Head of caudate nucleus (tissue), 42 donors: ENCODE measurements at regions not wholly inside any gene's neighbourhood (a gene's known extent, or its start where the extent isn't known, plus 50 kb on each side); places are given as distances from the start of the nearest gene placed in this dataset.

Experiments used
- DNase-seq, 42 donors: peaks; one replicate each; pipeline versions ENCODE4 v3.0.0 to v3.0.0-alpha.2; 2020 to 2021; ENCODE audit warnings: mixed read lengths in 7 of 42
- intact Hi-C: fragments of 100-400 bp; cut with DNase I; formaldehyde crosslinking; loops from one replicate; pipeline ENCODE4 v1.15.0; 2022

DNA sequence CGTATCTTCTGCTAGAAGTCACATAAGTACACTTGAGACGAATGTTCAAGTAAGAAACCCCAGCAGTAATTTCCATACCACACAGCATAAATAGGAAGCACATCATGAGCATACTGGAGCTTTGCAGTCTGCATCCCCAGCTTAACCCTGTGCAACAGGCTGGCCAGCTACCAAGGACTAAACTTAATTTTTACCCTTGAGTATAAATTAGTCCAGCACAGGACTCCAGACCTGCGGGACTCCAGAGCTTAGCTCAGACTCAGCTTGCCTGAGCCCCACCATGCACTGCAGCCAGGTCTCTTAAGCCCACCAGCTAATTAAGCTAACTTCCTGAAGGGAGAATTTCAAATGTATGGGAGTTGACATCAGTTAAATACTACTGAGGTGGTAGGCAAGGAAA, 491.0 kb downstream of the ARHGEF28 start:
- intact Hi-C loops = no loop called here
- no peak for DNase-seq

DNA sequence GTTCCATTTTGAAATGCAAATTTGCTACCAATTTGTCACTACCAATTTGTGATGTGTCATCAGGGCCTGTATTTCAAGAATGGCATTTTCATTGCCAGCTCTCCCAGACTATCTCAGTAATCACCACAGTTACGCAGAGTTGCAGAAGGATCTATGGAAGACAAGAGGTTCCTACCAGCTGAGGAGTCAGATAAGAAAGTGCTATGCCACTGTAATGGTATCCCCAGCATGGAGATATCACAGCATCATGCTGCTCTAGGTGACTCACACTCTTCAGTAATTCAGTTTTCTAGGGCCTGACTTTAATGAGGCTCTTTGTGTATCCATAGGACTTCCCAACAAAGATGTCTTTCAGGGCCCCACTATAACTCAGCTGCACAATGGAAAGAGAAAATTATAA, 490.3 kb downstream of the ARHGEF28 start:
- intact Hi-C loops = no loop called here
- DNase-seq = no peak

DNA sequence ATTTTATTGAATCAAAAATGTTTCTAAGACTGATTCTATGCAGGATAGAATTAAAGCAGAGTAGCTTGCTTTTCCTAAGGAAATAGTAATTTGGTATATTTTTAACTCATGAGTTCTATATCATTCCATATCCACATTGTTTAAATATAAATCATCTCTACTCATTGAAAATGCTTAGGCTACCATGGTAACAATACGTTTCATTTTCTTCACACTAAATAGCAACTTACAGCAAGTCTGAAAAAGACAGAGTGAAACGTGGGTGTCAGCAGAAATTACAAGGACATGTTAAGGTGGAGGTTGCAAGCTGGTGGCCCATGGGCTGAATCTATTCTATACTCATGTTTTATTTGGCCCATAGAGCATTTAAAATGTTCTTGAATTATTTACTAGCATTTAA, 487.9 kb downstream of the ARHGEF28 start:
- peak in 2 of 42 donors; percentile 21 to 45 for DNase-seq
- intact Hi-C loops = no loop called here

DNA sequence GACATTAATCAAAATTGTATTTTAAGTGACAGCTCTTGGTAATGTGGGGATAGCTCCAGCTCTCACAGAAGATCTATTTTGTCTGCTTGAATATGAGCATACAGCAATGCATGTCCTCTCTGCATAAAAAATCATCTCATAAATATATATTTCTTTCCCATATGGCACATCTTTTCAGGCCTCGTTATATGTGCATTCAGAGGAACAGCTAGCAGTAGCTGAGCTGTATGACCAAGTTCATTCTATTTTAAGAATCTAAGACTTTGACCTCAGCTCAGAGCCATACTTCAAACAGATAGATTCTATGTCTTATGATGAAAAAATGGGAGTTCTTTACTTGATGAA, 487.2 kb downstream of the ARHGEF28 start:
- DNase-seq = no peak
- intact Hi-C loops = no loop called here

DNA sequence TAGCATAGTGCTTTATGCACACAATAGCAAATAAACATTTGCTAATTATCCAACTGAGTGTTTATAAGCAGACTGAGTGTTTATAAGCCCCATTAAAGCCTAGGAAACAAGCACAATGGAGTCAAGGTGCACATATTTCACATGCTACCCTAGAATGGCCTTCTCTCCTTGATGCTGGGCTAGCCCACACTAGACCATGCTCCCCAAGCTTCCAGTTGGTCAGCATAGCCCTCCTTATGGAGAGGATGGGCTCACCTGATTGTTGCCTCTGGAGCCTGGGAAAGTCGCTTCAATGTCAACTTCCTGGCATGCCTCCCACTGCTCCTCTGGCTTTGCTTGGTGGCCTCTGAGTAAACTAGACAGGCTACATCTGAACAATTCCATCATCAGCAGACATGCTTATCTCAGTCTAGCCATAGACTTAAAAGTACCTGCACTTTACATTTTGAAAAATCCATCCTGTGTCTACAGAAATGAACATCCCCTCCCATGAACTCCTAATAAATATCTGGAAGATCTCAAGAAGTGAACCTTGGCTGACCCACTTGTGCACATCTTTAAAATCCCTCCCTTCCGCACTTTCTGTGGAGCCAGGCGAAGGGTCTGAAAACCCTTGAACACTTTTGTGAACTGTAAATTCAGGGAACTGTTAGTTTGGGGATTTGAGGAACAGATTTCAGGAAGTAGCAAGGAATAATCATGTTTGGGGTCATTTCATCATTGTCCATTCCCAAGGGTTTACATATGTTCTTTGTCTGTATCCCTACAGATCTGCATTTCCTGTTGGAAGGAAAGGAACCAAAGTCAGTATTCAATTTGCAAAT, 486.6 kb downstream of the ARHGEF28 start:
- no peak for DNase-seq
- intact Hi-C loops = no loop called here

DNA sequence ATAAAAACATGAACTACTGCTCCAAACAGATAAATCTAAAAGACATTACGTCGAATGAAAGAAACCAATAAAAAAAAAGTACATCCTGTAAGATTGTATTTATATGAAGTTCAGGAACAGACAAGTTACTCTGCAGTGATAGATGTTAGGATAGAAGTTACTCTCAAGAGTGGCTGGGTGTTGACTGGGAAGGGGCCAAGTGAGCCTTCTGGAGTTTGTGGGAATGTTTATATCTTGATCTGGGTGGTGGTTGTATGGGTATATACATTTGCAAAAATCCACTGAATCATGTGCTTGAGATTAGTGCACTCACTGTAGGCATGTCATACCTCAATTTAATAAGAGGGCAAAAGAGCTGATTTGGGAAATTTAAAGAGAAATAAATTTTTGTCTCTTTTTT, 485.8 kb downstream of the ARHGEF28 start:
- intact Hi-C loops = no loop called here

DNA sequence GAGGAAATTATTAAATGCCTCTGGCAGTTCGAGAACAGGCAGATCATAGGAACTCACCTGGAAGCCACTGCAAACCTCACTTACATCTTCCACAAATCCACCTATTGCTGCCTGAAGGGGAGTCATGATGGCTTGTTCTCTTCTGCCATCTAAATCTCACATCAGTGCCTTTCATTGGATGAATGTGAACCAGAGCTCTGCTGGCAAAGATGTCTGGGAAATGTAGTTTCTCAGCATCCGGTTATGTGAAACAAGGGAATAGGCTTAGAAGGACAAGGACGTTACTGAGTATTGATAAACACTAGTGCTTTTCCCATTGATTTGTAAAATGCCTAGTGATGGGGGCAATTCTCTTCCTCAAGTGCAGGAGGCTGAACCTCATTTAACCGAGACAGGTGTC, 483.3 kb downstream of the ARHGEF28 start:
- intact Hi-C loops = no loop called here
- DNase-seq = peak in 5 of 42 donors; percentile 8 to 50 (median 13)

More for the DNA sequence above, 485.8 kb downstream of the ARHGEF28 start:
- DNase-seq = no peak

DNA sequence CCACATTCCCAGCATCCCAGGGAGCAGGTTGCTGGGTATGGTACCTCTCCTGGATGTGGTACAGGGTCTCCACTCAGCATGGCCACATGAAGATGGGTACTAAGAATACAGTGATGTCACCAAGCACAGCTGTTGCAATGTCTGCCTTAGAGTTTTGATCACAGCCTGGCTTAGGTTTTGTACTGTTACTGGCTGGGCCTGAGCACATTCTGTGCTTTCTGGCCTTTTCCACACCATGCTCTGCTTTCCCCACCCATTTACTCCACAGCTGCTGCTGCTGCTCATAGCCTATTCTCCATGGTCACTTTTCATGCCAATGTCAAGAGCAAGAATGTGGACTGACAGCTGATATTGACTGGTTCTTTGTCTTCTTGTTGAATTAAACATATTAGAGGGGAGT, 481.9 kb downstream of the ARHGEF28 start:
- intact Hi-C loops = no loop called here
- DNase-seq = no peak

DNA sequence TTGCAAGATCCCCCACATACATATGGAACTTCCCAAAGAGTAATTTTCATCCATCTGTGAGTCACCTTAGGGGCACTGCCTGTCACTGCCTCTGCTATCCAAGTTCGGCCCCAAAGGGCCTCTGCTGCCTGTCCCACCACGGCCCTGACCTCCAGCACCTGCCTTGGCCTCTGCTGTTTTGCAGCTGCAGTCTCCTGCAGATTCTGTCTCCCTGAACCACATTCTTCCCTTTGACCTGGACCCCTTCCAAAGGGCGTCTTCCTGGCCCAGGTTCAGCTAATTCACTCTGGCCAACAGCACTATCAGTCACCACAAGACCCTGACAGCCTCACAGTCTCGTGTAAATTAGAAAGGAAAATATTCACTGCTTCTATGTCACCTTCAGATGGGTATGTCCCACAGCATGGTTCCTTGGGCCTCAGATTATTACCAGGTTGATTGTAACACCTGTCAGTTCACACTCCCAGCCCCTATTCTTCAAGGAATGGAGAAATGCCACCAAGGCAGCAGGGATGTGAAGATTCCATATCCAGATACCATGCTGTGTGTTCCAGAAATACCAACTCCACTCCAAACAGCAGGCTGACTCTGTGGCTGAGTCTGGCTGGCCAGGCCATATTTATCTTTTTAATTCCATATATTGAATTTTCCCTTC, 479.3 kb downstream of the ARHGEF28 start:
- intact Hi-C loops = no loop called here
- no peak for DNase-seq

DNA sequence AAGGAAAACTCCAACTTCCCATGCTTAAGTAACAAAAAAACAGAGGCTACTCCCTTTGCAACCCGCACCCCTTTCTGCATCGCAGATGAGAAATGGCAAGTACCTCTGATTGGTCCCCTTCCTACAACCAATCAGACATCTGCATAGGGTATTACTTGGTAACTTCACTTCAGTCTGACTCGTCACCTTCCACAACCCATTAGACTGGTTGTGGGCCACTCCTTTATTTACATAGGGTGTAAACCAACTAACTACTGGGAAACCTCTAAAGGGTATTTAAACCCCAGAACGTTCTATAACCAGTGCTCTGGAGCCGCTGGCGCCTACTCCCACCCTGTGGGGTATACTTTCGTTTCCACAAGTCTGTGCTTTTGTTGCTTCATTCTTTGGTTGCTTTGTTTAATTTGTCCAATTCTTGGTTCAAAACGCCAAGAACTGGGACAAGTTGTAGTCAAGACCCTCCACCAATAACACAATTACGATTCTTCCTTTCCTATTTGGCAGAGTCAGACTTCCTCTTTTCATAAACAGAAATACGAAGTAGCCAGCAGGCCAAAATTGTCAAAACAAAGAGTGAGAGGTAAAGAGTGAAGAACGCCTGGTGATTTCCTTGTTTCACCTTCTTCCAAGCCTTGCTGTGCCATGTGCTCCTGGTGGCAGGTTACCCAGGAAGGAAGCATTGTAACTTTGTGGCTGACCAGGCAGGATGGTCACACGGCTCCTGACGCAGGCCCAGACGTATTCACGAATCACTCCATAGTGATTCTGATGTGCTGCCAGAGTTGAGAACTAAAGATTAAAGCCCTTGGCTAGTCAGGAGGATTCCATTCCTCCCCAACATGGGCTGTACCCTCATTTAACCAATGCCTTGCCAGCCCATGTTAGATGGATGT, 477.4 kb downstream of the ARHGEF28 start:
- intact Hi-C loops = no loop called here
- DNase-seq = no peak

DNA sequence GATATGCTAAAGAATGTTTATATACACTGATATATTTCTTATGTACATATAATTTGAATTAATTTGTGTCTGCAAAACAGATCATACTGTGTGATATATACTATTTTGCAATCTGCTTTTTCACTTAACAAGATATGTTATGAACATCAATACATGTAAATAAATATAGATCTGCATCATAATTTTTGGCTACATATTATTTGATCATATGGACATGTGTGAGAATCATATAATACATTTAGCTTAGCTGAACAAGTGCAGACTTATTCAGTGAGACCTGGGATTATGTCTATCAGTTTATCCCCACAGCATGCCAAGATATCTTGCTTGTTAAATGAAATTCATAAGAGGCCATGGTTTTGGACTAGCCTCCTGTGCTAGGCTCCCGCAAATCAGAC, 474.3 kb downstream of the ARHGEF28 start:
- intact Hi-C loops = no loop called here
- DNase-seq = no peak

DNA sequence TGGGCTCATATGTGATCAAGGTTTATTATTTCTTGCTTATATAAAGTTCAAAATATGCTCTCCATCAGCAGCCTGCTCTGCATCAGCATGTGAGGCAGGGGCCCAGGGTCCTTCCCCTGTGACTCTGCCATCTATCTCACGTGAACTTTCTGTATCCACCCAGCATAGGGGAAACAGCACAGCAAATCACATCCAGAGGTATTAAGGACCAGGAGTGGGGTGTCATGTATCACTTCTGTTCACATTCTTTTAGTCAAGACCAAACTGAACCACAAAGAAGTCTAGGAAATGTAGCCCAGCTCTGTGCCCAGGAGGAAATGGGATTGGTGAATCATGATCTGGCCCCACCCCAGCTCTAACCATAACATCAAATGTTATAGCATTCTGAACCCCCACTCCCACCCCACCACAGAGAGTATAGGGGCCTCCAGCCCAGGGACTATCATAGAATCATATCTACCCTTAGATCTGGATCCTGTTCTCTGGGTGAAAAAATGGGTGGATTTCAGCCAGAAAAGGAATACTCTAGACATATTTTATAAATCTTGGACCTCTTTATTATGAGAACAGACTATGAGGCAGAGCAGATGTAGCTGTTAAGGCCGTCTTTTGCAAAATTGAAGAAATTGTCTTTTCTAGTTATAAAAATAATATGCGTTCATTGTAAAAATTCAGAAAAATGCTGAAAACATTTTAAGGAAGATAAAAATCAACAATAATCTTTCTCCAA, 473.7 kb downstream of the ARHGEF28 start:
- no peak for DNase-seq
- intact Hi-C loops = no loop called here

DNA sequence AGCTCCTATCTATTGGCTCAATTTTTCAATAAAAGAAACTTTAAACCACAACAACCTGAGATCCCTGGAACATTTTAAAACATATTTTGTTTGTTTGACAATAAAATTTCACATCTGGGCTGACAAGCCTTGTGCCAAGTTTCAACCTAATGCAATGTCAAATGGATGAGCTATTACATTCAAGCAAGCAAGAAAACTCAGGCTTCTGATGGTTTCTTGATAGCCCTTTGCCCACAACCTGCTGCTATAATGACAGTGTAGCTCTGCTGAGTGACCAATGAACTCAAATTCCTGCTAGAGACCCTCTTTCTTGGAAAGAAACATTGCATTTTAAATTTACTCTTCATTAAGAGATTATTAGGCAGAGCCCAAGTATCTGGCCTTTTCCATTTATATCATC, 472.9 kb downstream of the ARHGEF28 start:
- intact Hi-C loops = no loop called here
- DNase-seq = no peak

DNA sequence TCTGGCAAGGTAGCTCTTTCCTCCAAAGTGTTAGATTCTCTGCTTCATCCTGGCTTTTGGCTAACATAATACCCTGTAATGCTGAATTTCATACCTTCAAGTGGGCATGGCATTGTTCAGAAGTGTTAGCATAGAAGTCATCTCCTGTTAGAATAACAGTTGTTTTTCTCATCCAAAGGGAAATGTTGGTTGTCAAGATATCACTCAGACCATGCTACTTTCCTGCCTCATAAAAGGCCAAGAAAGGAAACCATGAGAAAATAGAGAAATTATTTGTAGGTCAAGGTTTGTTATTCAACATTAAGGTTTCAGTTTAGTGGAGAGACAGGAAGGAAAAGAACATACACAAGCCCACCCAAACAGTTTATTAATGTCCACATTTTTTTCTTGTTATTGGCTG, 472.5 kb downstream of the ARHGEF28 start:
- intact Hi-C loops = no loop called here
- DNase-seq = no peak

DNA sequence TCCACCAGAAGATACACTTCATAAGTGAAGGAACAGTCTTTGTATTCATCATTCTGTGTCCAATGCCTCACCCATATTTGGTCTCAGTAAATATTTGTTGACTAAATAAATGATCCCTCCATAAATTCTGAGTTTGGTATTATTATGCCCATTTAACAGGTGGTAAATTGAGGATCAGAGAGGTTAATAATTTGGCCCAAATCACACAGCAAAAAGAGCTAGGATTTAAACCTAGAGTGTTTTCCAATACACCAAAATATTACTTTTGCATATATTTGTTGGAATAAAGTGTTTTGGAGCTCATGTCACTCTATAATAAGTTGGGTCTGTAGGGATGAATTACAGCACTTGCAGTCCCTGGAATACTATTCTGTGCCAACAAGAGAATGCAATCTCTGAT, 470.3 kb downstream of the ARHGEF28 start:
- no peak for DNase-seq
- intact Hi-C loops = no loop called here

DNA sequence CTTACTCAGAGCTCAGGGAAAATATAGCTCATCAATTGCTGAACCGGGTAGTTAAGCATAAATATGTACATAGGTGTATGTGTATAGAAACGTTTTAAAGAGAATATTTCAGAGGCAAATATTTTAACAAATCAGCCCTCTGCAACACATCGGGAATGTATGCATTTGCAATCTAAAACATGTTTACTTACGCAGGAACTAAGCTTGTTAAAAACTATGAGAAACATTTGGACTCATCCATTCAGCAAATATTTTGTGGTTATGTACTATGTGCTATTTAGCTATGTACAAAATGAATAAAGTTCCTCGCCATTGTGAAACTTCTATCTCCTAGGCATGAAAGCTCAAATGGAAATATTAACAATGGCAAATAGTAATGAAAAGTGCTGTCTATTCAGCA, 469.9 kb downstream of the ARHGEF28 start:
- intact Hi-C loops = no loop called here
- DNase-seq = no peak

DNA sequence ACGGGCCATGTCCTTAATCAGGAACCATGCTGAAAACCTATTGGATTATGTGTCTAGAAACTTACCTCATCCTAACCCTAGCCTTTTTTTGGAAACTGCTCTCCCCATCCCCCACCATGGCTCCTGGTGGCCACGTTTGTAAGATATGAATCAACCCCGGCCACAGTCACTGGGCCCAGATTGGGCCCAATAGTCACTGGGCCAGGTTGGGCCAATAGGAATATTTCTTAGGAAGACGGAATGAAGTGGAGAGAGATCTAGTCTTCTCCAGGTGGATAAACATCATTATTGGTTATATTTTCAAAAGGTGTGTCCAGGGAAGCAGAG, 468.7 kb downstream of the ARHGEF28 start:
- intact Hi-C loops = no loop called here
- DNase-seq = no peak

DNA sequence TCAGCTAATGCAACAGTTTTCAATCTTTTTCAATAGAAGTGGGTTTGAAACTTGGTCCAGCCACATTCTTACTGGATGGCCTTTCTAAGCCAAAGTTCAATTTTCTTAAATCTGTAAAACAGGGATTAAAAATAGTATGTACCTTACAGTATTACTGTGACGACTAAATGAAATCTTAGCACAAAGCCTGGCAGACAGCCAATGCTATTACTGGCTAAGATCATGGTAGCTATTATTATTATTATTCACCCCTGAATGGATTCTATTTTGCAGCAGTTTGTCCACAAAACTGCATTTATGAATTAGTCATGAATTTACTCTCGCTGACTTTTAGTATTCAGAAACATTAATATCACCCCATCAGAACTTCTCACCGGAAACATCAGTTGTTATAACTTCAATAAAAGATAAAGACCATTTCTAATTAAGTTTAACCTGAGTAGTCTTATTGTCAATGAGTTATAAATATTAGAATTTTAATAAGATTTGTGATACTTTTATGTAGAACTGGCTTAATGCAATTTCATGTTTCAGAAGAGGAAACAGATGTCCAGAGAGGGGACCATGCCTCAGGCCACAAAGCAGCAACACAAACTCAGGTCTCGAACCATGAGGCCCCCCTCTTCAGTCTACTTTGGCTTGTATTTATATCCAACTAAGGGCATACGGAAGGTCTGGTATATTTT, 468.2 kb downstream of the ARHGEF28 start:
- peak in 1 of 42 donors; percentile 6 for DNase-seq
- intact Hi-C loops = no loop called here

DNA sequence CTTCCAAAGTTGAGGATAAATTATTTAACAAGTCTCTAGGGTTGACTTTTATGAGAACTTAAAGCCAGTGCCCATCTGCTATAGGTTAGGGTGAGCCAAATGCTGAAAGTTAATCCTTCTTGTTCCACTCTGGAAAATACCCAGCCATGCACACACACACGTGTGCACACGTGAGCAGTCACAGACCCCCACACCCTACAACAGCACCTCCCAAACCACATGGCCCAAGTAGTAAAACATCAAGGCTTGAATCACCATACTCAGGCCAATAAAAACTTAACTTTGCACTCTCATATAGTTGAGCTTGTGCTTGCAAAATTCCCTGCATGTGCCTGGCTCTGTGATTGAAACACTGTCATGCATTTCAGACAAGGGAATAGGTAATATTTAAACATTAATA, 467.6 kb downstream of the ARHGEF28 start:
- intact Hi-C loops = no loop called here

More for the DNA sequence above, 467.6 kb downstream of the ARHGEF28 start:
- DNase-seq = no peak
